ENCODE measurements at regions not wholly inside any gene's neighbourhood (a gene's known extent, or its start where the extent isn't known, plus 50 kb on each side); places are given as distances from the start of the nearest gene placed in this dataset.

GRCh38 chr9:78525986-78526560 lies 229.1 kb downstream of the PSAT1 start:
- no peaks in the 10 kb centered on the region for H3K4me1 ChIP-seq
- no peak for TF ChIP-seq CTCF (IDR thresholded peaks at IDR 0.05)
- no peak overlapping the region for H3K27ac ChIP-seq
- peaks cover 4 to 8% of the 10 kb centered on the region in 2 donors for H3K9me3 ChIP-seq
- H3K4me3 ChIP-seq: no peak overlapping the region
- no peaks in the 10 kb centered on the region for H3K36me3 ChIP-seq
- no peaks in the 10 kb centered on the region for H3K27me3 ChIP-seq
- no peak for DNase-seq (ENCODE audit: low spot score)

- TF ChIP-seq CTCF (IDR thresholded peaks at IDR 0.05): no peak
- no peak overlapping the region for H3K27ac ChIP-seq
- no peaks in the 10 kb centered on the region for H3K27me3 ChIP-seq
- no peak overlapping the region for H3K4me3 ChIP-seq
- DNase-seq (ENCODE audit: low spot score): no peak
- no peaks in the 10 kb centered on the region for H3K36me3 ChIP-seq
- no peaks in the 10 kb centered on the region for H3K9me3 ChIP-seq
- no peaks in the 10 kb centered on the region for H3K4me1 ChIP-seq
Measured at GRCh38 chr9:78533500-78533899, 236.6 kb downstream of the PSAT1 start.

GRCh38 chr9:78539188-78539587 lies 242.3 kb downstream of the PSAT1 start:
- no peaks in the 10 kb centered on the region for H3K4me1 ChIP-seq
- DNase-seq (ENCODE audit: low spot score): no peak
- no peak overlapping the region for H3K4me3 ChIP-seq
- no peak overlapping the region for H3K27ac ChIP-seq
- no peaks in the 10 kb centered on the region for H3K36me3 ChIP-seq
- no peak for TF ChIP-seq CTCF (IDR thresholded peaks at IDR 0.05)
- H3K9me3 ChIP-seq: no peaks in the 10 kb centered on the region
- H3K27me3 ChIP-seq: no peaks in the 10 kb centered on the region

- Histone ChIP-seq H3K4me3 (no peak overlapping the region), H3K36me3 (no peaks in the 10 kb centered on the region), H3K27ac (no peak overlapping the region), H3K4me1 (no peaks in the 10 kb centered on the region), H3K9me3 (no peaks in the 10 kb centered on the region), H3K27me3 (no peaks in the 10 kb centered on the region)
- no peak for DNase-seq (ENCODE audit: low spot score)
- TF ChIP-seq CTCF (IDR thresholded peaks at IDR 0.05): no peak
Measured at GRCh38 chr9:78539904-78540303, 243.0 kb downstream of the PSAT1 start.

- no peaks in the 10 kb centered on the region for H3K9me3 ChIP-seq
- H3K36me3 ChIP-seq: no peaks in the 10 kb centered on the region
- TF ChIP-seq CTCF (IDR thresholded peaks at IDR 0.05): no peak
- no peaks in the 10 kb centered on the region for H3K4me1 ChIP-seq
- DNase-seq (ENCODE audit: low spot score): no peak
- no peaks in the 10 kb centered on the region for H3K27me3 ChIP-seq
- H3K27ac ChIP-seq: no peak overlapping the region
- no peak overlapping the region for H3K4me3 ChIP-seq
Measured at GRCh38 chr9:78541868-78542443, 245.0 kb downstream of the PSAT1 start.
